ENCODE measurements at regions not wholly inside any gene's neighbourhood (a gene's known extent, or its start where the extent isn't known, plus 50 kb on each side); places are given as distances from the start of the nearest gene placed in this dataset.

GRCh38 chr2:48235076-48235475, 79.4 kb upstream of the FOXN2 start:
- DNase-seq (no peak), ATAC-seq (no peak)
- Mint-ChIP-seq H3K4me3 (no peak overlapping the region), H3K27ac (no peak overlapping the region), H3K36me3 (ENCODE audit: low read depth) (no peaks in the 10 kb centered on the region), H3K27me3 (no peaks in the 10 kb centered on the region), H3K4me1 (peaks cover 10% of the 10 kb centered on the region)
- H3K9me3 ChIP-seq (ENCODE audit: control insufficient read depth, low read length, poor library complexity, severe bottlenecking): no peaks in the 10 kb centered on the region

- ATAC-seq: no peak
- Mint-ChIP-seq H3K4me3 (no peak overlapping the region), H3K36me3 (ENCODE audit: low read depth) (no peaks in the 10 kb centered on the region), H3K27me3 (no peaks in the 10 kb centered on the region), H3K27ac (no peak overlapping the region), H3K4me1 (peaks cover 10% of the 10 kb centered on the region)
- no peak for DNase-seq
- no peaks in the 10 kb centered on the region for H3K9me3 ChIP-seq (ENCODE audit: control insufficient read depth, low read length, poor library complexity, severe bottlenecking)
These were observed 76.1 kb upstream of the FOXN2 start for GRCh38 chr2:48238381-48238780.

GRCh38 chr2:48240912-48241311, 73.6 kb upstream of the FOXN2 start:
- Mint-ChIP-seq H3K36me3 (ENCODE audit: low read depth) (no peaks in the 10 kb centered on the region), H3K27me3 (no peaks in the 10 kb centered on the region), H3K27ac (no peak overlapping the region), H3K4me3 (no peak overlapping the region), H3K4me1 (peaks cover 10% of the 10 kb centered on the region)
- H3K9me3 ChIP-seq (ENCODE audit: control insufficient read depth, low read length, poor library complexity, severe bottlenecking): no peaks in the 10 kb centered on the region
- ATAC-seq: no peak
- DNase-seq: no peak

- Mint-ChIP-seq H3K27me3 (no peaks in the 10 kb centered on the region), H3K4me1 (peaks cover 3% of the 10 kb centered on the region), H3K27ac (no peak overlapping the region), H3K36me3 (ENCODE audit: low read depth) (no peaks in the 10 kb centered on the region), H3K4me3 (no peak overlapping the region)
- ATAC-seq (no peak), DNase-seq (no peak)
- H3K9me3 ChIP-seq (ENCODE audit: control insufficient read depth, low read length, poor library complexity, severe bottlenecking): no peaks in the 10 kb centered on the region
These were observed 67.3 kb upstream of the FOXN2 start for GRCh38 chr2:48247206-48247605.

GRCh38 chr2:48248251-48248933, 66.1 kb upstream of the FOXN2 start:
- H3K9me3 ChIP-seq (ENCODE audit: control insufficient read depth, low read length, poor library complexity, severe bottlenecking): no peaks in the 10 kb centered on the region
- Mint-ChIP-seq H3K4me3 (no peak overlapping the region), H3K27ac (no peak overlapping the region), H3K4me1 (peaks cover 3% of the 10 kb centered on the region), H3K27me3 (no peaks in the 10 kb centered on the region), H3K36me3 (ENCODE audit: low read depth) (no peaks in the 10 kb centered on the region)
- no peak for DNase-seq
- ATAC-seq: no peak

DNA sequence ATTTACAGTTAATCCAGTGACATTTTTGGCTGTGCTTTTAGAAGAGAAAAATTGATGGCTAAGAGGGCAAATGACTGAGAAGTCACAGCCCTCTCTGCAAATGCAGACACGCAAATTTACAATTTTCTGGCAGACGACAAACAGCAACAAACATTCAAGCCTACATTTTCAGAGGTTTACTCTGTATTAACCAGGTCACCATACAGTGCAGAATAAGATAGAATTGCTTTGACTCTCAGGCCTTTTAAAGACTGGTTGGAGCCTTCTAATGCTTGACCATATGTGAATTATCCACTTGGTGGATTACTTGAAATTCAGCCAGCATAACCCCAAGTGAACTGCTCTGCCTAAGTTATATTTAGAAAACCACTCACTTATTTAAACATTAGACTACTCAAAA, 65.5 kb upstream of the FOXN2 start:
- no peaks in the 10 kb centered on the region for H3K9me3 ChIP-seq (ENCODE audit: control insufficient read depth, low read length, poor library complexity, severe bottlenecking)
- H3K27me3 Mint-ChIP-seq: no peaks in the 10 kb centered on the region
- H3K27ac Mint-ChIP-seq: no peak overlapping the region
- peaks cover 3% of the 10 kb centered on the region for H3K4me1 Mint-ChIP-seq
- no peak for DNase-seq
- H3K4me3 Mint-ChIP-seq: no peak overlapping the region
- no peaks in the 10 kb centered on the region for H3K36me3 Mint-ChIP-seq (ENCODE audit: low read depth)
- ATAC-seq: no peak

DNA sequence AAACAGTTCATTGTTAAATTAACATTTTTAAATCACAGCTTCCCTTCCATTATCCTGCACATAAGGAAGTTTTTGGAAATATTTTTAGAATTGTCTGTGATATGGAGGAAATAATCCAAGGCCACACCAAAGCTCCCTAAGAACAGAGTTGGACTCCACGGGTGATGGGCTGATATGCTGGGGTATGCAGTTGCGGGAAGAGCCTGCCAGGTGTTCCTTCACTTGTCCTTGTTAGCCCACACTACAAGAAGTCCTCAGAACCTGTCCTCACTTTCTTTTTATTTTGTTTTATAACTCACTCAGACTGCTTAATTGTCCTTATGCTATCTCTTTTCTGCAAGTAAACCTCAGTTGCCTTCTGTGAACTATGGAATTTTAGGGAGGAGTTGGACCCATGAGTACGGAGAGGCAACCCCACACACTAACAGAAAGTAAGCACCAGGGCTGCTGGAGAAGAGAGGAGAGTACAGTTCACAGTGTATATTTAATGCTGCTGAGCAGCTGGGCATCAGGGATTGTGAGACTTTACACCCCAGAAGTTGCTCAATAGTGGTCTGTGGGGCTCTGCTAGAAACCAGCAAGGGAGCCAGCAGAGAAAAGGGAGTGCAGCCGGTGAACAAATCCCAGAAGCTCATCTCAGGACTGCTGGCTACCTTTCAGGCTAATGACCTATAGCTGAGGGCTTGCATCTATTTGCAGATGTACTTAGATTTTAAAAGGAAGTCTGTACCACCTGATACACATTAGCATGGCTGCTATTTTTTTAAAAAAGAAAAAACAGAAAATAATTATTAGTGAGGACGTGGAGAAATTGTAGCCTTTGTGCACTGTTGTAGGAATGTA, 64.6 kb upstream of the FOXN2 start:
- Mint-ChIP-seq H3K27ac (no peak overlapping the region), H3K27me3 (no peaks in the 10 kb centered on the region), H3K36me3 (ENCODE audit: low read depth) (no peaks in the 10 kb centered on the region)

DNA sequence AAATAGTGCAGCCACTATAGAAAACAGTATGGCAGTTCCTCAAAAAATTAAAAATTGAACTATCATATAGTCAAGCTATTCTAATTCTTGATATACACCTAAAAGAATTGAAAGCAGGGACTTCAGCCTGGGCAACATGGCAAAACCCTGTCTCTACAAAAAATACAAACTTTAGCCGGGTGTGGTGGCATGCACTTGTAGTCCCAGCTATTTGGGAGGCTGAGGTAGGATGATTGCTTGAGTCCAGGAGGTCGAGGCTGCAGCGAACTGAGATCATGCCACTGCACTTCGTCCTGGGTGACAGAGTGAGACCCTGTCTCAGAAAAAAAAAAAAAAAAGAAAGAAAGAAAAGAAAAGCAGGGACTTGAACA, 64.0 kb upstream of the FOXN2 start:
- Mint-ChIP-seq H3K4me3 (no peak overlapping the region), H3K27me3 (no peaks in the 10 kb centered on the region), H3K4me1 (peaks cover 3% of the 10 kb centered on the region), H3K36me3 (ENCODE audit: low read depth) (no peaks in the 10 kb centered on the region), H3K27ac (no peak overlapping the region)
- no peak for DNase-seq
- ATAC-seq: no peak
- H3K9me3 ChIP-seq (ENCODE audit: control insufficient read depth, low read length, poor library complexity, severe bottlenecking): no peaks in the 10 kb centered on the region

More for the DNA sequence above, 64.6 kb upstream of the FOXN2 start:
- Mint-ChIP-seq H3K4me3 (no peak overlapping the region), H3K4me1 (peaks cover 3% of the 10 kb centered on the region)
- H3K9me3 ChIP-seq (ENCODE audit: control insufficient read depth, low read length, poor library complexity, severe bottlenecking): no peaks in the 10 kb centered on the region
- ATAC-seq (no peak), DNase-seq (no peak)

DNA sequence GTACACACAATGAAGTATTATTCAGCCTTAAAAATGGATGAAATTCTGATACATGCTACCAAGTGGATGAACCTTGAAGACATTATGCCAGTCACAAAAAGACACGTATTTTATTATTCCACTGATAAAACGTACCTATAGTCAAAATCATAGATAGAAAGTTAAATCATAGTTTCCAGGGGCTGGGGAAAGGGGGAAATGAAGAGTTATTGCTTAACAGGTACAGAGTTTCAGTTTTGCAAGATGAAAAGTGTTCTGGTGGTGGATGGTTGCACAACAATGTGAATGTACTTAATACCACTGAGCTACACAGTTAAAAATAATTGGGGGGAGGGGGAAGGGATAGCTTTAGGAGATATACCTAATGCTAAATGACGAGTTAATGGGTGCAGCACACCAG, 63.5 kb upstream of the FOXN2 start:
- H3K27me3 Mint-ChIP-seq: no peaks in the 10 kb centered on the region
- no peak for ATAC-seq
- no peaks in the 10 kb centered on the region for H3K9me3 ChIP-seq (ENCODE audit: control insufficient read depth, low read length, poor library complexity, severe bottlenecking)
- H3K36me3 Mint-ChIP-seq (ENCODE audit: low read depth): no peaks in the 10 kb centered on the region
- H3K4me3 Mint-ChIP-seq: no peak overlapping the region
- DNase-seq: no peak
- H3K4me1 Mint-ChIP-seq: peaks cover 3% of the 10 kb centered on the region
- no peak overlapping the region for H3K27ac Mint-ChIP-seq

GRCh38 chr2:48251437-48252148, 62.9 kb upstream of the FOXN2 start:
- no peak for ATAC-seq
- DNase-seq: no peak
- peaks cover 3% of the 10 kb centered on the region for H3K4me1 Mint-ChIP-seq
- no peaks in the 10 kb centered on the region for H3K27me3 Mint-ChIP-seq
- H3K4me3 Mint-ChIP-seq: no peak overlapping the region
- H3K27ac Mint-ChIP-seq: no peak overlapping the region
- H3K36me3 Mint-ChIP-seq (ENCODE audit: low read depth): no peaks in the 10 kb centered on the region
- no peaks in the 10 kb centered on the region for H3K9me3 ChIP-seq (ENCODE audit: control insufficient read depth, low read length, poor library complexity, severe bottlenecking)

- no peaks in the 10 kb centered on the region for H3K27me3 Mint-ChIP-seq
- peaks cover 3% of the 10 kb centered on the region for H3K4me1 Mint-ChIP-seq
- DNase-seq (no peak), ATAC-seq (no peak)
- H3K9me3 ChIP-seq (ENCODE audit: control insufficient read depth, low read length, poor library complexity, severe bottlenecking): no peaks in the 10 kb centered on the region
- H3K36me3 Mint-ChIP-seq (ENCODE audit: low read depth): no peaks in the 10 kb centered on the region
- H3K27ac Mint-ChIP-seq: no peak overlapping the region
- no peak overlapping the region for H3K4me3 Mint-ChIP-seq
These were observed 61.2 kb upstream of the FOXN2 start for GRCh38 chr2:48253301-48253700.

GRCh38 chr2:48254839-48255238, 59.6 kb upstream of the FOXN2 start:
- Mint-ChIP-seq H3K4me3 (no peak overlapping the region), H3K4me1 (peaks cover 3% of the 10 kb centered on the region), H3K27me3 (no peaks in the 10 kb centered on the region), H3K27ac (no peak overlapping the region), H3K36me3 (ENCODE audit: low read depth) (no peaks in the 10 kb centered on the region)
- DNase-seq (no peak), ATAC-seq (no peak)
- H3K9me3 ChIP-seq (ENCODE audit: control insufficient read depth, low read length, poor library complexity, severe bottlenecking): no peaks in the 10 kb centered on the region

DNA sequence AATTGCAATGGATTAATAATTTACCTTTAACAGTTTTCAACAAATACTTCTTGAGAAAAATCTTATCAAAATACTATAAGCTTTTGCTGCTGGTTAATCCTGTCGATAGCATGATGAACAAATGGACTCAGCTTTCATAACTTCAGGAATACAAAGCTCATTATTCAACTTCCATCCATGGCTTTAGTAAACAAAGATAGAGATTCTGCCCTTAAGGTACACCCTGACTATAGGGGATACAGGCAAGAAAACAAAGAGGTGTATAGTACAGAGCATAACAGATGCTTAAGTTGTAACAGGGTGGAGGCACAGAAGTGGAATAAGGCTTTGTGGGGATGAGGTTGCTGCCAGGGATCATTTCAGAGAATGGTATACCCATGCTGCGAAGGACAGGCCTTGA, 57.0 kb upstream of the FOXN2 start:
- Mint-ChIP-seq H3K36me3 (ENCODE audit: low read depth) (no peaks in the 10 kb centered on the region), H3K27me3 (no peaks in the 10 kb centered on the region), H3K4me3 (no peak overlapping the region), H3K27ac (no peak overlapping the region), H3K4me1 (peaks cover 4% of the 10 kb centered on the region)
- DNase-seq (no peak), ATAC-seq (no peak)
- H3K9me3 ChIP-seq (ENCODE audit: control insufficient read depth, low read length, poor library complexity, severe bottlenecking): no peaks in the 10 kb centered on the region
